Inferior parietal cortex (tissue), 1 donor: ENCODE measurements at regions not wholly inside any gene's neighbourhood (a gene's known extent, or its start where the extent isn't known, plus 50 kb on each side); places are given as distances from the start of the nearest gene placed in this dataset.
A peak's percentile ranks its signal among the peaks of the same experiment; 100 is the strongest.

Source experiments
- DNase-seq: peaks from one replicate; pipeline ENCODE4 v3.0.0-alpha.2; 2016; ENCODE audit errors: extremely low spot score

DNA sequence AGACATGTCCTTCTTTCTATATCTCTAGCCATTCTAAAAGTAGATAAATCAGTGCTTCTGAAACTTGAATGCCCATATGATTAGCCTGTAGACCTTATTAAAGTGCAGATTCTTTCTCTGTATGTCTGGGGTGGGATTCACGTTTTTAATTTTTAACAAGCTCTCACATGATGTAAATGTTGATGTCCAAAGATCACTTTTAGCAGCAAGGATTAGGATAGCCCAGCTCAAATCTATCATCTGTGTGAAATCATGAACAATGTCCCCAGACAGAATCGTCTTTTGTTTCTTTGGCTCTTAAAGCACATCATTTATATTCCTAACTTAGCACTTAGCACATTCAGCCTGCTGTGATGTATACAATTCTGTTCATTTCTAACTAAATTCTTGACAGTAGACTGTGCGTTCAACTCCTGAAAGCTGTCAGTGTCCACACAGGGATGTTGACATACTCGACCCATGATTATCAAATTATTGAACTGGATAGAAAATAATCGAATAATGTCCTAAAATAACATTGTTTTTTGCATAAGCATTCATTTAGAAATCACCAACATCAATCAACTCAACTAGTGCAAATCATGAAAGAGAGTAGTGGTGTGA, 102.1 kb upstream of the MLIP start:
- no peak for DNase-seq

GRCh38 chr6:54010340-54011276, 100.6 kb upstream of the MLIP start:
- DNase-seq = no peak

DNA sequence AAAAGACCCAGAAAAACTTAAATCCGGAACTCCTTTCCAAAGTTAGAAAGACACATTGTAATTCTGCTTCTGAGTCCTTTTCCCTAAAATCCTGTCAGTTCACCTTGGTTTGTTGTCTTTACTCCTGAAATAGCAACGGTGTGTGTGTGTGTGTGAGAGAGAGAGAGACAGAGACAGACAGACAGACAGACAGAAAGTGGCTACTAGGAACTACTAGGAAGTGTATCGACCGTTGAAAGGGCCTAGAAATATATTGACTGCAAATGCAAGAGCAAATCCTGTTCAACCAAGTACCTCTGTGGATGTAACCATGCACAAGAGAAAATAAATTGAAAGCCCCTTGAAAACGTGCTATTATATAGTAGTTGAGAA, 100.0 kb upstream of the MLIP start:
- DNase-seq = no peak

- no peak for DNase-seq
Observed at GRCh38 chr6:54013966-54014365, 97.3 kb upstream of the MLIP start.

DNA sequence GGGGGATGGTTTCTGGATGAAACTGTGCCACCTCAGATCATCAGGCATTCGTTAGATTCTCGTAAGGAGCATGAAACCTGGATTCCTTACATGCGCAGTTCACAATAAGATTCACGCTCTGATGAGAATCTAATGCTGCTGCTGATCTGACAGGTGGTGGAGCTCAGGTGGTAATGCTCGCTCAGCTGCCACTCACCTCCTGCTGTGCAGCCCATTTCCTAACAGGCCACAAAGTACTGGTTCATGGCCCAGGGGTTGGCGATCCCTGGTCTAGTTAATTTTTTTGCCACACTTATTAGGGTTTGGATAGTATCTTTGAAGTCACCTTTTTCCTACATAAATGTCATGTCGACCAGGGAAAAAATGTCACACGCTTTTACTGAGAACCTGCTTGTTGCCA, 96.8 kb upstream of the MLIP start:
- DNase-seq = no peak

DNA sequence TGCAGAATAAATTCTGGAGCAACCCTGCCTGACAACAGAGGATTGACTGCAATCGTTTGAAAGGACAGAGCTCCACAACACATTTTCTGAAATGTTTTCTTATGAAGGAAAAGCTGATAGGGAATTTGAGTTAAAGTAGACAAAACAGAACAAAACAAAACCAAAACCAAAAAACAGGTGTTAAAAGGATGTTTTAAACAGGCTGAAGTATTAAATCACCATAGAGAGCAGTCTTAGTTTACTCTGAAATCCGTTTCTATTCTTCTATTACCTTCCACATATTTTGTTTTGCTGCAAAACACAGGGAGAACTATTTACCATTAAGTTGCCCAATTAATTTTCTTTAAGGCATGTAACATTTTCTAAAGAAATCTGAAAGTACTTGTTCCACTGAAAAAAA, 93.4 kb upstream of the MLIP start:
- no peak for DNase-seq

- no peak for DNase-seq
Observed at GRCh38 chr6:54018722-54019121, 92.5 kb upstream of the MLIP start.

- DNase-seq = no peak
Observed at GRCh38 chr6:54019860-54020259, 91.4 kb upstream of the MLIP start.

GRCh38 chr6:54020334-54020733, 90.9 kb upstream of the MLIP start:
- no peak for DNase-seq

- no peak for DNase-seq
Observed at GRCh38 chr6:54026652-54027400, 84.4 kb upstream of the MLIP start.

DNA sequence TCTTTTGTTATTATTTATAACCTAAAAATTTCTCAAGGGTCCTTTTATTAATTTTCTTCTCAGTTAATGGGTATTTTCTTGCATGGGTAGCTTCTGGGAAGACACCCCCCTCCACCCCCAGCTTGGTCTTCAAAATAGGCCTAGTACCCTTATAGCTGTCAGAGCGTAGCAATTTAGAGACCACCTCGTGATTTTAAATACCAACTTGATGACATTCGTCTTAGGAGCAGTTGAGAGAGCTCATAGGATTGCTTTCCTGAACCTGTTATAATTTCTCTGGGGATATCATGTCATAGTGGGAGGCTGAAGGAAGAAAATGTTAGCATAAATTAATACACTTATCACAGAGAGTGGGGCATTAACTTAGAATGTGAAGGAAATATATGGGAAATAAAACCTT, 83.1 kb upstream of the MLIP start:
- no peak for DNase-seq

- no peak for DNase-seq
Observed at GRCh38 chr6:54029187-54029586, 82.1 kb upstream of the MLIP start.

DNA sequence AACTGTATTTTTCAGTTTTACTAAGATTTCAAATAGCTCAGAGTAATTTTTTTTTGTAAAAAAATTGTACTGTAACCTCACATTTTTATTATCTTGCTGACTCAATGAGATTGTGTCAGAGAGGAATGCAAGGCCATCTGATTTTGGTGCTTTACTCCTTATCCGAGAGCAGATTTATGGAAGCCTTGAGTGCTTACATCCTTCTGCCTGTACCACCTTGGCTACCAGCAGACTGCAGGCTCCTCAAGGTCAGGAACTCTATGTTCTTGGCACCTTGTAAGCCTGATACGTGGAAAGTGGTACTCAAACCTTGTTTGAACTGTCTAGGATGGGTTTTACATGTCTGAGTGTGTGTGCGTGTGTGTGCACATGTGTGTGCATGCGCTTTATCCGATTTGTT, 80.1 kb upstream of the MLIP start:
- DNase-seq = no peak

GRCh38 chr6:54037277-54037779, 73.9 kb upstream of the MLIP start:
- DNase-seq = no peak

GRCh38 chr6:54040545-54040944, 70.7 kb upstream of the MLIP start:
- DNase-seq = no peak

GRCh38 chr6:54041239-54041638, 70.0 kb upstream of the MLIP start:
- DNase-seq = no peak

GRCh38 chr6:54043360-54043759, 67.9 kb upstream of the MLIP start:
- DNase-seq = peak; percentile 36

GRCh38 chr6:54044059-54044458, 67.2 kb upstream of the MLIP start:
- no peak for DNase-seq

DNA sequence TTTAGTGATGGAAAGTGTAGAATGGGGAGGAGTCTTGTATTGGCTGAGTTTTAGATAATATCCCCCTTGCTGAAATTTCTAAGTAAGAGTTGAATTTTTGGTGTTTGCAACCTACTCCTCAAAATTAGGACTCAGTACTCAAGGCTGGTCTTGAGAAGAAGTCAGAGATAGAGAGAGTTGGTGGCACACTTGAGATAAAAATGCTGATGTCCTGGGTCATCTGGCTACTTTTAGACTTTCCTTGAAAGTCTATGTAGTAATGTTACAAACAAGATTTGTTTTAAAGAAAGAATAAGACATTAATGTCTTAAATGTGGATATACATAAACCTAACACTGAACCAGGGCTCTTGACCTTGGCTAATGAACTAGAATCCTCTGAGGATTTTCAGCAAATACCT, 62.5 kb upstream of the MLIP start:
- no peak for DNase-seq

DNA sequence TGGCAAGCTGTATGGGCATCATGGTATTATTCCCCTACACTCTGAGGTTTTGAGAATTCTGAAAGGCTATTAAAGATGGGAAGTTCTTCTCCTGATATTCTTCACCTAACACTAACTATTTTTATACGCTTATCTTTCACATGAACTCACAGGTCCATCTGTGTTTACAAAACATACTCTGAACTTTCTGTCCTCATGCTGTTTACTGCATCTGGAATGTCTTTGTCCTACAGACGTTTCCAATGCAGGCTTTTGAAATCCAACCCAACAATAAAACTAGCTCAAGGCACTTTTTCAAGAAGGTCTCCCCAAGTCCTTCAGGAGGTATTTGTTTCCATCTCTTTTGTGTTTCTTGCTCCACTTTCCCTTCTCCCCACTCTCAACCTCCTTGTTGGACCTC, 60.5 kb upstream of the MLIP start:
- no peak for DNase-seq

DNA sequence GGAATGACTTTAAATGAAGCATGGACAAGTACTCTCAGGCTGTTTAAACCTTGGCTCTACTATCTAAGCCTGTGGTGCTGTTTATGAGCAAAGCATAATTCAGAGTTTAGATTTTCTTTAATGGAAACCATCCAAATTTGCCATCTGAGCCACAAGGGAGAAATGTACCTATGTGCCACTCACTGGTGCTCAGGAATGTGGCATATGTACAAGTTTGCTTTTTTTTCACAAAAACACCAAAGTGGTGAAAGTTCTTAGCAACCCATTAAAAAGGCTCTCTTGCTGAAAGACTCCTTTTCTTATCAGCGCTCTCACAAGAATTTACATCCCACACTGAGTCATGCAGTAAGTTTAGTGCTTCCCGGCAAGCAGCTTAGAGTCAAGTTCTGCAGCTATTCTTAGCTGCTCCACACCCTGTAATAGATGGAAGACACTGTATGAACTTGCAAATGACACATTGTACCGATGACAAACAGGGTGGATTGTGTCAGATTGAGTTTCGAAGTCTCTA, 57.3 kb upstream of the MLIP start:
- no peak for DNase-seq

DNA sequence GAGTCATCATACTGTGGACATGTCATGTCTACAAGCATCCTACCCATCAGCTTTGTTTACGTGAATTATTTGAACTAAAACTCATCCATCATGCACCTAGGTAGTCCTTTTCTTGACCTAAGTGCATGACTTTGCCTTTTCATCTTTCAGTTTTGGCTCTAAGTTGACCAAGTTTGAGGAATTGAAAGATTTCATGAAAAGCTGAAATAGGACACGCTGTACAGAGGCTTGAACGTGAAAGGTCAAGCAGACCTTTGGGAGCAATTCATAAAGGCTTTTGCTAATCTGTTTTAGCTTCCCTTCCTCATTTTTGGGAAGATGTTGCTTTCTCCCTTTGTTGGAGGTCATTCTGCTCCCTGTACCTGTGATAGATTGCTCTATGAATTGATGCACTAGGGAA, 55.1 kb upstream of the MLIP start:
- no peak for DNase-seq
